Caco-2 (cell line): ENCODE measurements at regions not wholly inside any gene's neighbourhood (a gene's known extent, or its start where the extent isn't known, plus 50 kb on each side); places are given as distances from the start of the nearest gene placed in this dataset.

Source experiments
- BruUV-seq: library from RNA; stranded (reverse); fragments of 400-500 nt; replicated peaks from 2 replicates; lab custom pipeline; 2021; lab: Mats Ljungman, UMichigan
- CTCF ChIA-PET: fragments of 300-600 bp; sonication (Branson Sonifier 250); formaldehyde crosslinking; loops from one replicate; lab custom pipeline; 2022; ENCODE audit warnings: antibody characterized with exemption; lab: Charles Lee
- POLR2A ChIA-PET: fragments of 300-600 bp; sonication (Branson Sonifier 250); formaldehyde crosslinking; loops from one replicate; lab custom pipeline; 2022; ENCODE audit warnings: antibody characterized with exemption; lab: Charles Lee
- DNase-seq, 2 experiments: peaks; one replicate each; pipeline versions ENCODE4 v3.0.0 to v3.0.0-alpha.2; 2020 to 2022
- H3K27me3 ChIP-seq: replicated peaks from 2 replicates; pipeline ENCODE4 v1.6.0; 2011; ENCODE audit warnings: low read length; ENCODE audit not compliant: control insufficient read depth, insufficient read depth
- H3K36me3 ChIP-seq: 2 replicates; pipeline ENCODE4 v1.5.1; 2011; ENCODE audit warnings: low read length; ENCODE audit not compliant: control insufficient read depth, insufficient read depth
- H3K4me1 ChIP-seq: fragments of 250-450 bp; sonication (Bioruptor Pico); 2 replicates; pipeline ENCODE4 v1.5.1; 2020; ENCODE audit warnings: mild to moderate bottlenecking
- H3K4me3 ChIP-seq: 2 replicates; pipeline ENCODE4 v1.5.1; 2011; ENCODE audit warnings: low read depth, mild to moderate bottlenecking, control low read depth, low read length
- H3K9me3 ChIP-seq: fragments of 250-450 bp; sonication (Bioruptor Pico); 2 replicates; pipeline ENCODE4 v1.5.1; 2020; ENCODE audit warnings: mild to moderate bottlenecking, moderate library complexity
- H3K27ac Mint-ChIP-seq: one replicate; pipeline ENCODE4 v1.8.0; 2022; ENCODE audit warnings: mixed read lengths; ENCODE audit not compliant: unreplicated experiment
- H3K27me3 Mint-ChIP-seq: one replicate; pipeline ENCODE4 v1.8.0; 2022; ENCODE audit warnings: mixed read lengths; ENCODE audit not compliant: insufficient read depth, unreplicated experiment
- H3K36me3 Mint-ChIP-seq: one replicate; pipeline ENCODE4 v1.8.0; 2022; ENCODE audit warnings: mild to moderate bottlenecking, mixed read lengths; ENCODE audit not compliant: insufficient read depth, unreplicated experiment
- H3K4me1 Mint-ChIP-seq: one replicate; pipeline ENCODE4 v1.8.0; 2022; ENCODE audit warnings: low read depth, mixed read lengths; ENCODE audit not compliant: unreplicated experiment
- H3K4me3 Mint-ChIP-seq: one replicate; pipeline ENCODE4 v1.8.0; 2022; ENCODE audit warnings: mild to moderate bottlenecking, moderate library complexity, mixed read lengths; ENCODE audit not compliant: unreplicated experiment
- H3K9me3 Mint-ChIP-seq: one replicate; pipeline ENCODE4 v1.8.0; 2022; ENCODE audit warnings: mixed read lengths; ENCODE audit not compliant: unreplicated experiment
- intact Hi-C: fragments of 100-400 bp; cut with micrococcal nuclease; formaldehyde crosslinking; loops from one replicate; pipeline ENCODE4 v1.10.0; 2022; ENCODE audit not compliant: unreplicated experiment
- TF ChIP-seq, protein P1 (sequence below), 2 experiments: fragments of 200-600 bp in 1 of 2; IDR thresholded peaks; 1 replicate in 1 of 2; 2 replicates in 1 of 2; pipeline versions ENCODE4 v1.5.1 to v1.8.0; 2011 to 2022; ENCODE audit warnings: antibody characterized with exemption in 1 of 2, control low read depth in 1 of 2, inconsistent platforms in 1 of 2, low read depth in 1 of 2, low read length in 1 of 2, mild to moderate bottlenecking in 1 of 2, moderate library complexity in 1 of 2; ENCODE audit not compliant: insufficient read depth in 1 of 2, severe bottlenecking in 1 of 2, unreplicated experiment in 1 of 2

DNA sequence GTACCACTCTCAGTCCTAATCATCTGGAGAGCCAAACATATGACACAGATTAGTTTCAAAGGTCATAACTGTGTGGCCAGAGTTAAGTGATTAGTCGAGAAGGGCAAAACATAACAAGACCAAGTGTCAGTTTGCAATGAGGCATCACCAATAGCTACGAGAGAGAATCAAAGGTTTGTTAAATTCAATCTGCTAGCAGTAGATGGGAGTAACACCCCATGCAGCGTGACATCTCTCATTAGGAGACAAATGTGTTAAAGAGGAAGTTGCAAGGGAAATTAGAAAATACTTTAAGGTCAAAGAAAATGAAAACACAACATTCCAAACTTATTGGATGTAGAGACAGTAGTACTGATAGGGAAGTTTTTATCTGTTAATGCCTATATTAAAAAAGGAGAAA is 135.7 kb upstream of the SYT10 start:
- intact Hi-C loops: no loop called here
- Histone ChIP-seq H3K27me3 (no peaks in the 10 kb centered on the region), H3K36me3 (no peaks in the 10 kb centered on the region), H3K4me3 (no peak overlapping the region), H3K9me3 (no peaks in the 10 kb centered on the region), H3K4me1 (no peaks in the 10 kb centered on the region)
- no peaks in the 10 kb centered on the region for H3K9me3 Mint-ChIP-seq
- TF ChIP-seq, protein P1, sequence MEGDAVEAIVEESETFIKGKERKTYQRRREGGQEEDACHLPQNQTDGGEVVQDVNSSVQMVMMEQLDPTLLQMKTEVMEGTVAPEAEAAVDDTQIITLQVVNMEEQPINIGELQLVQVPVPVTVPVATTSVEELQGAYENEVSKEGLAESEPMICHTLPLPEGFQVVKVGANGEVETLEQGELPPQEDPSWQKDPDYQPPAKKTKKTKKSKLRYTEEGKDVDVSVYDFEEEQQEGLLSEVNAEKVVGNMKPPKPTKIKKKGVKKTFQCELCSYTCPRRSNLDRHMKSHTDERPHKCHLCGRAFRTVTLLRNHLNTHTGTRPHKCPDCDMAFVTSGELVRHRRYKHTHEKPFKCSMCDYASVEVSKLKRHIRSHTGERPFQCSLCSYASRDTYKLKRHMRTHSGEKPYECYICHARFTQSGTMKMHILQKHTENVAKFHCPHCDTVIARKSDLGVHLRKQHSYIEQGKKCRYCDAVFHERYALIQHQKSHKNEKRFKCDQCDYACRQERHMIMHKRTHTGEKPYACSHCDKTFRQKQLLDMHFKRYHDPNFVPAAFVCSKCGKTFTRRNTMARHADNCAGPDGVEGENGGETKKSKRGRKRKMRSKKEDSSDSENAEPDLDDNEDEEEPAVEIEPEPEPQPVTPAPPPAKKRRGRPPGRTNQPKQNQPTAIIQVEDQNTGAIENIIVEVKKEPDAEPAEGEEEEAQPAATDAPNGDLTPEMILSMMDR (IDR thresholded peaks at IDR 0.05; ENCODE audit: insufficient read depth in 1 of 2, low read depth in 1 of 2, low read length in 1 of 2, severe bottlenecking in 1 of 2, unreplicated experiment in 1 of 2): no peak
- no peaks in the 10 kb centered on the region for H3K36me3 Mint-ChIP-seq
- H3K27ac Mint-ChIP-seq: no peak overlapping the region
- no peak overlapping the region for H3K4me3 Mint-ChIP-seq
- ChIA-PET CTCF (no interaction called here), POLR2A (no interaction called here)
- no peaks in the 10 kb centered on the region for H3K27me3 Mint-ChIP-seq
- no peaks in the 10 kb centered on the region for H3K4me1 Mint-ChIP-seq
- BruUV-seq: no TSS peak
- no peak for DNase-seq

DNA sequence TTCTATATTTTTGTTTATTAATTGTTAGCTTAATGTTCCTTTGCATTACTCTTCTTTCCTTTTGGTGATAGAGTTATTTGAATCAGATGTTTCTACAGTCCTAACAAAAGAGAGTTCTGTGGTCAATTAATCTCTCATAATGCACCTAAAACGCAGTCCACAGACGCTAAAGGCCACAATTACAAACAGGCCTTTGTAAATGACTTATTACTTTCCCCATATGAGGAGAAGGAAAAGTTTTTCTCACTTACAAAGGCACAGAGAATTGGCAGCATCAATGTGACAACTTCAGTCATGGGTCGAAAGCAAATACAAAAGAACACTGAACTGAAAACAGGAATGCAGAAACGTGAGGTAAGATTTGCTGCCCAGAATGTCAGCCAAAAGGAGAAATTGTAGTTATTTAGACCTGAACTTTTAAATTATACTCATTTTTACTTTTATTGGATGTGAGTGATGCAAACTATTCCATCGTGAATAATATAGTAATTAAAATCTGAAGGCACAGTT is 142.0 kb upstream of the SYT10 start:
- no peak overlapping the region for H3K4me3 Mint-ChIP-seq
- Histone ChIP-seq H3K9me3 (no peaks in the 10 kb centered on the region), H3K4me1 (no peaks in the 10 kb centered on the region), H3K27me3 (no peaks in the 10 kb centered on the region), H3K36me3 (no peaks in the 10 kb centered on the region), H3K4me3 (no peak overlapping the region)
- DNase-seq: no peak
- H3K4me1 Mint-ChIP-seq: no peaks in the 10 kb centered on the region
- ChIA-PET CTCF (no interaction called here), POLR2A (no interaction called here)
- no peak overlapping the region for H3K27ac Mint-ChIP-seq
- TF ChIP-seq, protein P1 (IDR thresholded peaks at IDR 0.05; ENCODE audit: insufficient read depth in 1 of 2, low read depth in 1 of 2, low read length in 1 of 2, severe bottlenecking in 1 of 2, unreplicated experiment in 1 of 2): no peak
- H3K27me3 Mint-ChIP-seq: peaks cover 4% of the 10 kb centered on the region
- H3K9me3 Mint-ChIP-seq: no peaks in the 10 kb centered on the region
- H3K36me3 Mint-ChIP-seq: no peaks in the 10 kb centered on the region
- intact Hi-C loops: no loop called here
- BruUV-seq: no TSS peak

DNA sequence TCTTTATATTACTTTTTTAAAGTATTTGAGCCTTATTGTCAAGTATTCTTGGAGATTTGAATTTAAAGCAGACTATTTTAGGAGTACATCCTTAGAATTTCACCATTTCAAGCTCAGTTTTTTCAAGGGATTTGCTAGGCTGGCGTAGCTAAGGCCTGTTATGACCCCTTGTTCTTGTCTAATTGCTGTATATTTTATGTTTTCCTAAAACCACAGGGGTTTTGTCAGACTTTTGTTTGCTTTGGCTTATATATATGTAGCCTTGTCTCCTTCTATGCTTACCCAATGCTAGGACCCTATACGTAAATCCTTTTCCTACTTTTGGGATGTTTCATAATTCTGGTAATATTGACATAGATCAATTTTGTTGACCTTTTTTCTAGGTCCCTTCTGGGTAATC is 147.0 kb upstream of the SYT10 start:
- no peaks in the 10 kb centered on the region for H3K9me3 Mint-ChIP-seq
- no TSS peak for BruUV-seq
- ChIA-PET POLR2A (no interaction called here), CTCF (no interaction called here)
- TF ChIP-seq, protein P1 (IDR thresholded peaks at IDR 0.05; ENCODE audit: insufficient read depth in 1 of 2, low read depth in 1 of 2, low read length in 1 of 2, severe bottlenecking in 1 of 2, unreplicated experiment in 1 of 2): no peak
- no peaks in the 10 kb centered on the region for H3K27me3 ChIP-seq
- H3K4me1 Mint-ChIP-seq: no peaks in the 10 kb centered on the region
- no peaks in the 10 kb centered on the region for H3K9me3 ChIP-seq
- no peak for DNase-seq
- intact Hi-C loops: no loop called here
- no peaks in the 10 kb centered on the region for H3K36me3 Mint-ChIP-seq
- no peak overlapping the region for H3K27ac Mint-ChIP-seq
- H3K4me1 ChIP-seq: no peaks in the 10 kb centered on the region
- H3K4me3 Mint-ChIP-seq: no peak overlapping the region
- H3K27me3 Mint-ChIP-seq: peaks cover 7% of the 10 kb centered on the region
- no peaks in the 10 kb centered on the region for H3K36me3 ChIP-seq
- H3K4me3 ChIP-seq: no peak overlapping the region
